Suprapubic skin (tissue), 4 donors: ENCODE measurements at regions not wholly inside any gene's neighbourhood (a gene's known extent, or its start where the extent isn't known, plus 50 kb on each side); places are given as distances from the start of the nearest gene placed in this dataset.
A peak's percentile ranks its signal among the peaks of the same experiment; 100 is the strongest.

ENCODE experiments used
- DNase-seq, 2 donors: peaks; one replicate each; pipeline ENCODE4 v3.0.0-alpha.2; 2019; ENCODE audit warnings: low spot score in 2 of 2
- H3K27ac ChIP-seq: fragments of 200-600 bp; sonication (generic); one replicate; pipeline ENCODE4 v1.5.1; 2019
- H3K27me3 ChIP-seq: fragments of 200-600 bp; sonication (generic); one replicate; pipeline ENCODE4 v1.5.1; 2019
- H3K36me3 ChIP-seq: fragments of 200-600 bp; sonication (generic); one replicate; pipeline ENCODE4 v1.5.1; 2019
- H3K4me1 ChIP-seq: fragments of 200-600 bp; sonication (generic); one replicate; pipeline ENCODE4 v1.5.1; 2019
- H3K4me3 ChIP-seq: fragments of 200-600 bp; sonication (generic); one replicate; pipeline ENCODE4 v1.5.1; 2019; ENCODE audit warnings: mild to moderate bottlenecking
- H3K9me3 ChIP-seq: fragments of 200-600 bp; sonication (generic); one replicate; pipeline ENCODE4 v1.5.1; 2019
- EP300 ChIP-seq: sonication (generic); formaldehyde crosslinking; IDR thresholded peaks from one replicate; pipeline ENCODE4 v1.6.1; 2017; ENCODE audit warnings: antibody characterized with exemption
- POLR2A ChIP-seq, 2 donors: fragments of 450-650 bp; IDR thresholded peaks; one replicate each; pipeline ENCODE4 v1.6.1; 2017; ENCODE audit warnings: antibody characterized with exemption in 2 of 2, mild to moderate bottlenecking in 2 of 2, moderate library complexity in 2 of 2
- POLR2AphosphoS5 ChIP-seq, 3 donors: sonication (generic); formaldehyde crosslinking; IDR thresholded peaks; one replicate each; pipeline ENCODE4 v1.6.1; 2017; ENCODE audit warnings: antibody characterized with exemption in 3 of 3
- WGBS: methylation state at CpG from one replicate; pipeline ENCODE4 v1.1.5; 2018; 5-methylcytosine and 5-hydroxymethylcytosine counted together
- TF ChIP-seq, protein P1 (sequence below), 2 donors: fragments of 200-600 bp in 1 of 2; fragments of 450-650 bp in 1 of 2; sonication (generic) in 1 of 2; IDR thresholded peaks; one replicate each; pipeline ENCODE4 v1.5.1; 2016 to 2019; ENCODE audit warnings: antibody characterized with exemption in 2 of 2, mild to moderate bottlenecking in 1 of 2, moderate library complexity in 1 of 2

DNA sequence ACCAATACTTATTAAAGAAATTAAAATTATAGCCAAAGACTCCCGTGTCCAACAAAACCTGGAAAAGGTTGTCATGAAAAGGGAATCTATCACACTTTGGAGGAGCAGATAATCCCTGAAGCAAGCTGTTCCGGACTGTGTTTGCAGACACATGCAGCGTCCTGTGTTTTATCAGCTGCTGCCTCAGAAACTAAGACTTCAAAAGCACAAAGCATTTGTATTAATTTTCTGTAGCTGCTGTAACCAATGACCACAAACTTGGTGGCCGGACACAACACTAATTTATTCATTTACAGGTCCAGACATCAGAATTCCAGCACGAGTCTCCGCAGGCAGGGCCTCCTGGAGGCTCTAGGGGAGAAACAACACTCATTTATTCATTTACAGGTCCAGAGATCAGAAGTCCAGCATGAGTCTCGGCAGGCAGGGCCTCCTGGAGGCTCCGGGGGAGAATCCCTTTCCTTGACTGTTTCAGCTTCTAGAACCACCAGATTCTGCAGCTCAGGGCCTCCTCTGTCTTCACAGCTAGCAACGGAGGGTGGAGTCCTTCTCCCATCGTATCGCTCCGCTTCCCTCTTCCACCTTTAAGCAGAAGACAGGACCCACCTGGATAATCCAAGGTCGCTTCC is 465.3 kb downstream of the BRD1 start:
- no peak overlapping the region for H3K27ac ChIP-seq
- no peak overlapping the region for H3K4me3 ChIP-seq
- H3K4me1 ChIP-seq, result no peaks in the 10 kb centered on the region
- 65% methylated on average over 13 of the region's 13 CpGs for WGBS
- no peaks in the 10 kb centered on the region for H3K36me3 ChIP-seq
- peaks cover 40% of the 10 kb centered on the region for H3K27me3 ChIP-seq
- H3K9me3 ChIP-seq, result no peaks in the 10 kb centered on the region
- peak in 1 of 2 donors; percentile 35 for DNase-seq
- TF ChIP-seq POLR2AphosphoS5 (IDR thresholded peaks at IDR 0.05) (no peak), POLR2A (IDR thresholded peaks at IDR 0.05) (no peak), EP300 (no peak)
- TF ChIP-seq, protein P1, sequence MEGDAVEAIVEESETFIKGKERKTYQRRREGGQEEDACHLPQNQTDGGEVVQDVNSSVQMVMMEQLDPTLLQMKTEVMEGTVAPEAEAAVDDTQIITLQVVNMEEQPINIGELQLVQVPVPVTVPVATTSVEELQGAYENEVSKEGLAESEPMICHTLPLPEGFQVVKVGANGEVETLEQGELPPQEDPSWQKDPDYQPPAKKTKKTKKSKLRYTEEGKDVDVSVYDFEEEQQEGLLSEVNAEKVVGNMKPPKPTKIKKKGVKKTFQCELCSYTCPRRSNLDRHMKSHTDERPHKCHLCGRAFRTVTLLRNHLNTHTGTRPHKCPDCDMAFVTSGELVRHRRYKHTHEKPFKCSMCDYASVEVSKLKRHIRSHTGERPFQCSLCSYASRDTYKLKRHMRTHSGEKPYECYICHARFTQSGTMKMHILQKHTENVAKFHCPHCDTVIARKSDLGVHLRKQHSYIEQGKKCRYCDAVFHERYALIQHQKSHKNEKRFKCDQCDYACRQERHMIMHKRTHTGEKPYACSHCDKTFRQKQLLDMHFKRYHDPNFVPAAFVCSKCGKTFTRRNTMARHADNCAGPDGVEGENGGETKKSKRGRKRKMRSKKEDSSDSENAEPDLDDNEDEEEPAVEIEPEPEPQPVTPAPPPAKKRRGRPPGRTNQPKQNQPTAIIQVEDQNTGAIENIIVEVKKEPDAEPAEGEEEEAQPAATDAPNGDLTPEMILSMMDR (IDR thresholded peaks at IDR 0.05), result no peak

DNA sequence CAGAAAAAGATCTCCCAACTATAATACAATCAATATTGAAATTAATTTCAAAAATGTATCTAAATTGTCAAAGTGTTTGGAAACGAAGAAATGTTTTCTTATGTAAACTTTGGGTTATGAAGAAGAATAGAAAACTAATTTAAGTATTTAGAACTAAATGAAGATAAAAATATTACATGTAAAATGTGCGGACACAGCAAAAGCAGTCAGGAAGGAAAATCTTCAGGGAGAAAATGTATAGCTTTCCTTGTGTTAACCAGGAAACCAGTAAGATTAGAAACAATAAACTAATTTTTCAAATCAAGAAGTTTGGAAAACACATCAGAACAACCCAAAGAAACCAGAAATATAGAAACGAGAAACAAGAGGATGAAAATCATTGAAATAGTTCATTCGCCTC is 466.5 kb downstream of the BRD1 start:
- TF ChIP-seq POLR2AphosphoS5 (IDR thresholded peaks at IDR 0.05) (no peak), POLR2A (IDR thresholded peaks at IDR 0.05) (no peak), EP300 (no peak)
- TF ChIP-seq, protein P1 (IDR thresholded peaks at IDR 0.05), result no peak
- no peak for DNase-seq
- Histone ChIP-seq H3K27me3 (peaks cover 41% of the 10 kb centered on the region), H3K36me3 (no peaks in the 10 kb centered on the region), H3K9me3 (no peaks in the 10 kb centered on the region), H3K4me1 (no peaks in the 10 kb centered on the region), H3K27ac (no peak overlapping the region), H3K4me3 (no peak overlapping the region)
- WGBS, result 54% methylated on average over 4 of the region's 4 CpGs

DNA sequence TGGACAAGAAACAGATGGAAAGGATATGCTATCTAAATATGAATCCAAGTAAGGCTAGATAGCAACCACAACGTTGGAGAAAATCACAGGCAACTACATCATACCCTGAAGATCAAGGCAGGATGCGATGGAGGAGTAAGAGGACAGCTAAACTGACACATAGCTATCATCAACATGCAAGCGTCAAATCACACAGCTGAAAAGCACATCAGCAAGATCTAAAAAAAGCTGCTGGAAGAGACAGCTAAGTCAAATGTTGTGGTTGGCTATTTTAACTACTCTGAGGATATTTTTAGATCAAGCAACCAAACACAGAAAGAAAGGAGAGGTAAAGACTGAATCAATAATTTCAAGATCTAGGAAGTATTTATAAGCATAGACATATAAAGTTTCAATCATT is 466.9 kb downstream of the BRD1 start:
- no peak overlapping the region for H3K27ac ChIP-seq
- DNase-seq, result no peak
- H3K4me1 ChIP-seq, result no peaks in the 10 kb centered on the region
- no peak overlapping the region for H3K4me3 ChIP-seq
- 39% methylated on average over 3 of the region's 3 CpGs for WGBS
- peaks cover 39% of the 10 kb centered on the region for H3K27me3 ChIP-seq
- TF ChIP-seq POLR2A (IDR thresholded peaks at IDR 0.05), result no peak
- no peak for TF ChIP-seq POLR2AphosphoS5 (IDR thresholded peaks at IDR 0.05)
- TF ChIP-seq, protein P1 (IDR thresholded peaks at IDR 0.05), result no peak
- TF ChIP-seq EP300, result no peak
- H3K36me3 ChIP-seq, result no peaks in the 10 kb centered on the region
- no peaks in the 10 kb centered on the region for H3K9me3 ChIP-seq

DNA sequence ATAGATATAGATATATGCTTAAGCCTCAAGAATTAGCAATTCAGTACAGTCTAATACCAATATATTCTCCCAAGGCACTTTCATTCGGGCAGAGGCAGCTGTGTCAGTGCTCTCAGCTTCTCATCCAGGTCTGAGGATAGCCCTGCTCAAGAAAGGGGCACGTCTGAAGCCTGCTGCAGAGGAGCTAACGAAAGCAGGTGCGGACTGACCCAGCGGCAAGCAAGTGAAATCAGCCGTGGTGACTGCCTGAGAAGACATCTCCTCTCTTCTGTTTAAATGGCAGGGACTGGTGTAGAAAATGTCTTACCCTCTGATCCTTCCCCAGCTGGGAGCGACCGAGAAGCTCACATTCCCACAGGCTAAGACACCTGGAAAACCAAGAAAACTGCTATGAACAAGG is 468.6 kb downstream of the BRD1 start:
- H3K4me3 ChIP-seq, result no peak overlapping the region
- no peak for DNase-seq
- no peaks in the 10 kb centered on the region for H3K9me3 ChIP-seq
- H3K4me1 ChIP-seq, result no peaks in the 10 kb centered on the region
- TF ChIP-seq POLR2AphosphoS5 (IDR thresholded peaks at IDR 0.05) (no peak), EP300 (no peak), POLR2A (IDR thresholded peaks at IDR 0.05) (no peak)
- TF ChIP-seq, protein P1 (IDR thresholded peaks at IDR 0.05), result no peak
- H3K27me3 ChIP-seq, result peaks cover 46% of the 10 kb centered on the region
- H3K27ac ChIP-seq, result no peak overlapping the region
- 74% methylated on average over 8 of the region's 8 CpGs for WGBS
- H3K36me3 ChIP-seq, result no peaks in the 10 kb centered on the region

DNA sequence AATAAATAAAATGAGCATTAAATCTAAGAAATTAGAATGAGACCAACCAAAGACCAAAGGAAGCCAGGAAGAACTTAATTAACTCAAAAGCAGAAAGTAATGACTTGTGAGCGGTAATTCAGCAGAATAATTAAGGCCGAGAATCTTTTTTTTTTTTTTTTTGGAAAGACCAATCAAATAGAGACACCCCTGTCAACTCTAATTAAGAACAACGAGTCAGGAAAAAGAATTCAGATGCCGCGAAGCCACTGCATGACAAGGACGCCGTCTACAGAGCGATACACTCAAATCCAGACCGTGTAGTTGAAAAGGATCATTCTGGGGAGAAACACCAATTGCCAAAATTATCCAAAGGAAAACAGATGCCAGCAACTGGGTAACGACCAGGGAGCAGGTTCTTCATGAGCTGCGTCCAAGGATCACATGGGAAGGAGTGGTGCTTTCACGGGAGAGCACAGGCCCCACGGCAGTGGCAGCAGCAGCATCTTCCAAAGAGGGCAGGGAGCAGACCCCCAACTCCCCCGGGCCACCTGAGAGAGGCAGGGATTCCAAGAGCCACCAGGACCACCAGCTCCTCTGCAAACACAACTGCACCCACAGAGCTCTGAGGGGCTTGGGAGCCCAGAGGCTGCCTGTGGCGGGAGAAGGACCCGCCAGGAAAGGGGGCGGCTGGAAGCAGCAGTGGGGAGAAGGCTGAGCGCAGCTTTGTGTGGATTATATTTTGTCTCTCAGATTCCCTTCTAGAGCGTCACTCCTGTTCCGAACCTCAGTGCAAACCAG is 469.8 kb downstream of the BRD1 start:
- no peak overlapping the region for H3K4me3 ChIP-seq
- H3K27ac ChIP-seq, result no peak overlapping the region
- TF ChIP-seq POLR2AphosphoS5 (IDR thresholded peaks at IDR 0.05) (no peak), EP300 (no peak), POLR2A (IDR thresholded peaks at IDR 0.05) (no peak)
- TF ChIP-seq, protein P1 (IDR thresholded peaks at IDR 0.05), result no peak
- no peaks in the 10 kb centered on the region for H3K4me1 ChIP-seq
- WGBS, result 84% methylated on average over 19 of the region's 20 CpGs
- peaks cover 54% of the 10 kb centered on the region for H3K27me3 ChIP-seq
- DNase-seq, result peak in 1 of 2 donors; percentile 28
- H3K36me3 ChIP-seq, result no peaks in the 10 kb centered on the region
- H3K9me3 ChIP-seq, result no peaks in the 10 kb centered on the region
